ENCODE measurements at regions not wholly inside any gene's neighbourhood (a gene's known extent, or its start where the extent isn't known, plus 50 kb on each side); places are given as distances from the start of the nearest gene placed in this dataset.

DNA sequence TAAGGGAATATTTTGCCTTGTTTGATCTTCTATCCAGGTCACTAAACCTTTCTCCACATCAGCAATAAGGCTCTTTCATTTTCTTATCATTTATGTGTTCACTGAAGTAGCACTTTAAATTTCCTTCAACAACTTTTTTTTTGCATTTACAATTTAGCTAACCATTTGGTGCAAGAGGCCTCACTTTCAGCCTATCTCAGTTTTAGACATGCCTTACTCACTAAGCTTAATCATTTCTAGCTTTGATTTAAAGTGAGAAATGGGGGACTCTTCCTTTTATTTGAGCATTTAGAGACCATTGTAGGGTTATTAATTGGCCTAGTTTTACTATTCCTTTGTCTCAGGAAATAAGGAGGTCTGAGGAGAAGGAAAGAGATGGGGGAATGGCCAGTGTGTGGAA is 250.5 kb downstream of the AUH start:
- no peak for DNase-seq (ENCODE audit: extremely low spot score)
- no peak for TF ChIP-seq SP1 (IDR thresholded peaks at IDR 0.05)
- TF ChIP-seq L3MBTL2 (conservative IDR thresholded peaks at IDR 0.05) = no peak
- no peak for TF ChIP-seq LEF1 (IDR thresholded peaks at IDR 0.05; ENCODE audit: borderline replicate concordance)
- no peak for TF ChIP-seq CTBP1 (IDR thresholded peaks at IDR 0.05; ENCODE audit: borderline replicate concordance)
- ChIA-PET POLR2A (no interaction called here), CTCF (no interaction called here)

DNA sequence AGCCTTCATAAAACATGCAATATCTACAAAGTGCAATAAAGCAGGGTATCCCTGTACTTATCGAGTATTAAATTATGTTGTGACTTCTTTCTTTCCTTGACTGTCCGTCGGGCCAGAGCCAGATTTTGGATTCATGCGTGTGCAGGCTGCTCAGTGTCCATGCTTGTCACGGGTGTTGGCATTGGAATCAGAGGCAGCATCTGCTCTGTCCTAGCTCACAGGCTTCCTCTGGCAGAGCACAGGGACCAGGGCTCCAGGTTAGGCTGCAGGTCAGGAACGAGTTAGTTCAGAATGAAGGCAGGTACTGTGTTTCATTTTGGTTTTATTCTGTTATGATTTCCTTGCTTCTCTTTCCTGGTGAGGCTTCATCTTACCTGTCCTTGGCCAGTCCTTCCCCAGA is 249.8 kb downstream of the AUH start:
- CTCF ChIA-PET = no interaction called here
- TF ChIP-seq ZNF384 (IDR thresholded peaks at IDR 0.05) (no peak), L3MBTL2 (conservative IDR thresholded peaks at IDR 0.05) (no peak)
- POLR2A ChIA-PET = no interaction called here
- DNase-seq (ENCODE audit: extremely low spot score) = no peak

DNA sequence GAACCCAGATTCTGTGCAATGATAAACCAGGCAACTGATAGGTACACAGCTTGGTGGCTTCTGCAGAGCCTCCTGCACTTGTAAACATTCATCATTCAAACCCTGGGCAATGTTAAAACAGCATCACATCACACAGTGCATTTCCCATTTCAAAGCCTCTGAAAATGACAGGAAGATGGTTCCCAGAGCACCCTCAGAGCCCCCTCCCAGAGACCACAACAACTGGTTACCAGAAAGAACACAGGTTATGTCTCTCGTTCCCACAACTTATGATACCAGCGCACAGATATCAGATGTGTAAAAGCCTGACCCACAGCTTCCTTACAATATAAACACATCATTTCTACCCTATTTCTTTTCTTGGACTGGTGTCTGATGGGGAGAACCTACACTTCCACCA is 248.7 kb downstream of the AUH start:
- CTCF ChIA-PET = no interaction called here
- no peak for DNase-seq (ENCODE audit: extremely low spot score)
- TF ChIP-seq LEF1 (IDR thresholded peaks at IDR 0.05; ENCODE audit: borderline replicate concordance) (no peak), BHLHE40 (IDR thresholded peaks at IDR 0.05; ENCODE audit: borderline replicate concordance) (no peak), CTBP1 (IDR thresholded peaks at IDR 0.05; ENCODE audit: borderline replicate concordance) (no peak), L3MBTL2 (conservative IDR thresholded peaks at IDR 0.05) (no peak), TARDBP (IDR thresholded peaks at IDR 0.05) (no peak), HDGF (IDR thresholded peaks at IDR 0.05; ENCODE audit: borderline replicate concordance) (no peak), ZNF384 (IDR thresholded peaks at IDR 0.05) (no peak), PKNOX1 (IDR thresholded peaks at IDR 0.05) (no peak), FOXM1 (IDR thresholded peaks at IDR 0.05; ENCODE audit: borderline replicate concordance) (no peak), ARNT (IDR thresholded peaks at IDR 0.05) (no peak), SUZ12 (IDR thresholded peaks at IDR 0.05) (no peak), SP1 (IDR thresholded peaks at IDR 0.05) (no peak), NFRKB (IDR thresholded peaks at IDR 0.05) (no peak), ELF4 (IDR thresholded peaks at IDR 0.05) (no peak), FOXA1 (IDR thresholded peaks at IDR 0.05) (no peak), FOXK2 (IDR thresholded peaks at IDR 0.05) (no peak)
- POLR2A ChIA-PET = no interaction called here

DNA sequence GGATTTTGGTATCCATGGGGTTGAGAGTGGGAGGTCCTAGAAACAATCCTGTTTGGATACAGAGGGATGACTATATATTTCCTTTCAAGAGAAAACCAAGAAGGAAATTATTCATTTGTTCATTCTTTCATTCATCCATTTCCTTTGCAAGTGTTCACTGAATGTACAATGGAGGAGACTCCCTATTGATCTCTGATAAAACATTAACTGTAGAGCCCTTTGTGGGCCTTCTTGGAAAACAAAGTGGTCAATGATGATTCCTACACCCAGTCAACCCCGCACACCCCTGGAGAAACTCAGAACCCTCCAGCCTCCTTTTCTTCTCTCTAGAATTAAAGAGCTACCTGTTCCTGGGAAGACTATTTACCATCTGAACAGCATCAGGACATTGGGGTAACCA is 247.3 kb downstream of the AUH start:
- ChIA-PET CTCF (no interaction called here), POLR2A (no interaction called here)
- DNase-seq (ENCODE audit: extremely low spot score) = no peak

GRCh38 chr9:91116211-91116610 is 245.5 kb downstream of the AUH start:
- TF ChIP-seq PKNOX1 (IDR thresholded peaks at IDR 0.05) (no peak), ZNF384 (IDR thresholded peaks at IDR 0.05) (no peak), ARNT (IDR thresholded peaks at IDR 0.05) (no peak), LEF1 (IDR thresholded peaks at IDR 0.05; ENCODE audit: borderline replicate concordance) (no peak), ELF4 (IDR thresholded peaks at IDR 0.05) (no peak), SP1 (IDR thresholded peaks at IDR 0.05) (no peak), FOXM1 (IDR thresholded peaks at IDR 0.05; ENCODE audit: borderline replicate concordance) (no peak), HDGF (IDR thresholded peaks at IDR 0.05; ENCODE audit: borderline replicate concordance) (no peak), NFRKB (IDR thresholded peaks at IDR 0.05) (no peak), SUZ12 (IDR thresholded peaks at IDR 0.05) (no peak), FOXK2 (IDR thresholded peaks at IDR 0.05) (no peak)
- ChIA-PET CTCF (no interaction called here), POLR2A (no interaction called here)
- DNase-seq (ENCODE audit: extremely low spot score) = no peak

More for the DNA sequence above, 247.3 kb downstream of the AUH start:
- TF ChIP-seq FOXM1 (IDR thresholded peaks at IDR 0.05; ENCODE audit: borderline replicate concordance) (no peak), SP1 (IDR thresholded peaks at IDR 0.05) (no peak), FOXK2 (IDR thresholded peaks at IDR 0.05) (no peak), ARNT (IDR thresholded peaks at IDR 0.05) (no peak), LEF1 (IDR thresholded peaks at IDR 0.05; ENCODE audit: borderline replicate concordance) (no peak), PKNOX1 (IDR thresholded peaks at IDR 0.05) (no peak)

DNA sequence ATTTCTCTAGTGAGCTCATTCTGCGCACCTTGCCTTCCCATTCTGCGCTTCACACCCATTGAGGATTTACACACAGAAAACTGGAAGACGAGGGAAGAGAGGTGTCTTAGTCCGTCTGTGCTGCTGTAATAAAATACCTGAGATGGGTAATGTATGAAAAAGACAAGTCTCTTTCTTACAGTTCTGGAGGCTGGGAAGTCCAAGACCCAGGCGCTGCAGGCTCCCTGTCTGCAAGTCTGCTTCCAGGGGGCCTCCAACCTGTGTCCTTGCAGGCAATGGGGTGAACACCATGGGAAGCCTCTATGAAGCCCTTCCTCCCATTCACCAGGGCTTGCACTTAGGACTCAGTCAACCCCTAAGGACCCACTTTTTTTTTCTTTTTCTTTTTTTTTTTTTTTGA is 245.0 kb downstream of the AUH start:
- TF ChIP-seq FOXM1 (IDR thresholded peaks at IDR 0.05; ENCODE audit: borderline replicate concordance) = no peak
- TF ChIP-seq HDGF (IDR thresholded peaks at IDR 0.05; ENCODE audit: borderline replicate concordance) = no peak
- no peak for TF ChIP-seq CTBP1 (IDR thresholded peaks at IDR 0.05; ENCODE audit: borderline replicate concordance)
- TF ChIP-seq L3MBTL2 (conservative IDR thresholded peaks at IDR 0.05) = no peak
- TF ChIP-seq ELF4 (IDR thresholded peaks at IDR 0.05) = no peak
- no peak for TF ChIP-seq NFRKB (IDR thresholded peaks at IDR 0.05)
- TF ChIP-seq SP1 (IDR thresholded peaks at IDR 0.05) = no peak
- no peak for TF ChIP-seq TARDBP (IDR thresholded peaks at IDR 0.05)
- no peak for TF ChIP-seq FOXA1 (IDR thresholded peaks at IDR 0.05)
- POLR2A ChIA-PET = no interaction called here
- CTCF ChIA-PET = no interaction called here
- no peak for DNase-seq (ENCODE audit: extremely low spot score)

- no peak for DNase-seq (ENCODE audit: extremely low spot score)
- POLR2A ChIA-PET = no interaction called here
- TF ChIP-seq ZNF384 (IDR thresholded peaks at IDR 0.05) (no peak), LEF1 (IDR thresholded peaks at IDR 0.05; ENCODE audit: borderline replicate concordance) (no peak), BHLHE40 (IDR thresholded peaks at IDR 0.05; ENCODE audit: borderline replicate concordance) (no peak), ARNT (IDR thresholded peaks at IDR 0.05) (no peak), TARDBP (IDR thresholded peaks at IDR 0.05) (no peak), CTBP1 (IDR thresholded peaks at IDR 0.05; ENCODE audit: borderline replicate concordance) (no peak), NFRKB (IDR thresholded peaks at IDR 0.05) (no peak), FOXM1 (IDR thresholded peaks at IDR 0.05; ENCODE audit: borderline replicate concordance) (no peak), SUZ12 (IDR thresholded peaks at IDR 0.05) (no peak), HDGF (IDR thresholded peaks at IDR 0.05; ENCODE audit: borderline replicate concordance) (no peak), FOXA1 (IDR thresholded peaks at IDR 0.05) (no peak), L3MBTL2 (conservative IDR thresholded peaks at IDR 0.05) (no peak), SP1 (IDR thresholded peaks at IDR 0.05) (no peak), ELF4 (IDR thresholded peaks at IDR 0.05) (no peak), PKNOX1 (IDR thresholded peaks at IDR 0.05) (no peak), FOXK2 (IDR thresholded peaks at IDR 0.05) (no peak)
- CTCF ChIA-PET = no interaction called here
Measured at GRCh38 chr9:91117474-91117891, 244.2 kb downstream of the AUH start.

Measured in HEK293T (cell line).